HG03097 (cell line): ENCODE measurements at regions not wholly inside any gene's neighbourhood (a gene's known extent, or its start where the extent isn't known, plus 50 kb on each side); places are given as distances from the start of the nearest gene placed in this dataset.
"Not testable (repeated sequence)": the region's sequence is repeated elsewhere in the genome, so short reads cannot be mapped to it uniquely, and the experiment has no call there.

Experiments
- ATAC-seq: cut with Tn5 transposase; IDR thresholded peaks from one replicate; pipeline ENCODE4 v1.9.1; 2021; ENCODE audit not compliant: unreplicated experiment, low FRiP score

DNA sequence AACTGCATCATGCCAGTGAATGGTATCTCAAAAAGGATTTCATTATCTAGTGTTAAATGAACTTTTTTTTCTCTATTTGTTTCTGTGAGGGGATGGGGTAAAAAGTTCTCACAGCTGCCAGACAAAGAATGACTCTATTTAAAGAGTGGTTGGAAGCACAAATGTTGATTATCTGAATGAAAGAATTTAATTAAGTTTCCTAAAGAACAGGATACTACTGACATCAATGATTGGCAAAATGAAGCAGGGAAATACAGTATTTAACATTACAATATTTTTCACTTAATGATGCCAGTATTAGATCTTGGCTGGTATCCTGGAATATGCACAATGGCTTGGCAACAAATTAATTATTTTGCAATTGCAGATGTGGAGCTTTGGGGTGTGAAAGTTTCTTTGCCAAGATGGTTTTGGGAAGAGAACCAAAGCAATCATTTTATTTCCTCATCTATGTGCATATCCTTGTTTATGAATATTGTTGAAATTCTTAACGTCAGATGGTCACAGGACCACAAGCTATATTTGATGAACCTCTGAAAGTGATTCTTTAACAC lies 336.8 kb downstream of the ARL4A start:
- ATAC-seq = no peak

DNA sequence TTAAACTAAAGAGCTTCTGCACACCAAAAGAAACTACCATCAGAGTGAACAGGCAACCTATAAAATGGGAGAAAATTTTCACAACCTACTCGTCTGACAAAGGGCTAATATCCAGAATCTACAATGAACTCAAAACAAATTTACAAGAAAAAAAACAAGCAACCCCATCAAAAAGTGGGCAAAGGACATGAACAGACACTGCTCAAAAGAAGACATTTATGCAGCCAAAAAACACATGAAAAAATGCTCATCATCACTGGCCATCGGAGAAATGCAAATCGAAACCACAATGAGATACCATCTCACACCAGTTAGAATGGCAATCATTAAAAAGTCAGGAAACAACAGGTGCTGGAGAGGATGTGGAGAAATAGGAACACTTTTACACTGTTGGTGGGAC lies 337.6 kb downstream of the ARL4A start:
- not testable (repeated sequence) for ATAC-seq

GRCh38 chr7:13027321-13027720 lies 339.9 kb downstream of the ARL4A start:
- no peak for ATAC-seq

- ATAC-seq = no peak
Measured at GRCh38 chr7:13028036-13028824, 340.8 kb downstream of the ARL4A start.

DNA sequence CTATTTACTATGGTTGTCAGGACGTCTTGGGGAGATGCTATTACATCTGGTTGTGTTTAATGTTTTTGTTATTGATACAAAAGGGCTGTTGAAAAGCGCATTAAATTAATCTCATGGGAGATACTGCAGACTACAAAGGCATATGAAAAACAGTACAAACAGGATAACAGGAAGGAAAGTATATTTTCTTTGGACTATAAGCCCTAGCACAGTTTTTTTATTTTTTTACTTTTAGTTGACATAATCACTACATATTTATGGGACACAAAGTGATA lies 341.3 kb downstream of the ARL4A start:
- ATAC-seq = no peak

DNA sequence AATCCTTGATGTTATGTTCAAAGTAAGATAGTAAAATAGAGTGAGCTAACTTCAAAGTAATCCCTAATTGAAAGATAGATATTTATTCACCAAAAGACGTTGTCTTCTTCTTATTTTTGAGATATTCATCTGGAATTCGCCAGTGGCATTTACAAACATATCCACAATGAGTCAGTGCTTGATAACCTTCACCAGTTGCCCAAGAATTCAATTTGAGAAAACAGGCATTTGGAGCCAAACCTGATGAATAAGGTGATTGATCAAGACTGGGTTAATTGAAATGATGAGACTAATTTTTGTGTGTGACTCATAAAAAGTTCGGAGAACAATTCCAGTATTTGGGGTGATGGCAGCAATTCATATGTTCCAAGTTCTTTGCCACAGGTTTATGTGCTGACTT lies 344.0 kb downstream of the ARL4A start:
- no peak for ATAC-seq

DNA sequence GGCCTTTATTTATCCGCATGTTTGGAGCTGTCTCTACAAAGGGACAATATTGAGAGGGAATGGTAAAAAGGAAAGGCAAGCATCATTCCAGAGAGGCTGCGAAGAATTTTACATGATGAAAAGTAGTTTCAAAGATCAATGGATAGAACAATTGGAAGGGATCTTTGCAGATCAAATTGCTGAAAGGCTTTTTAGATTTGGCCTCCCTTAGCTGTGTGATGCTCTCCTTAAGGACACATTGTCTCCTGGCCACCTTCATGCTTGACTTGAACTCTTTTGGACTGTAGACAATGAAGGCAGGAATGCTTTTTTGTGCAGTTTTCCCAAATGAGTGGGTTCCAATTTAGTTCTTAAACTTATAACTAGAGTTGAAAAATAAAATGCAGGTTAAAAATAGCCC lies 344.7 kb downstream of the ARL4A start:
- ATAC-seq = no peak

DNA sequence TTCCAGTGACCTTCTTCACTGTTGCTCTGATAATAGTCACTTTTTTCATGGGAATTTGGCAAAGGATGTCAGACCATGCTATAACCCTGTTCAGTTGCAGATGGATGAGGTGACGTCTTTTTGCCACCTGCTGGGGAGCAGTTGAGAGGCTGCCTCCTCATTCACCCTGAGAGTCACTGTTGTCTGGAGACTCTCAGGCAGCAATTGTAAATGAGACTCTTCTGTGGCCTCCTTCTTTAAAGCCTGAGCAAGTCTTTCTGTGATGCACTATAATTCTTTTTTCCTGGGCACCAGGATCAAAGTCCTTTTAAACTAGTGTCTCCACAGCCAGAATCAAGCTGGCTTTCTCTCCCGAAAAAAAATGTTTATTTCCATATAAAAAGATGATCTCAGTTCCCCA lies 345.1 kb downstream of the ARL4A start:
- no peak for ATAC-seq

DNA sequence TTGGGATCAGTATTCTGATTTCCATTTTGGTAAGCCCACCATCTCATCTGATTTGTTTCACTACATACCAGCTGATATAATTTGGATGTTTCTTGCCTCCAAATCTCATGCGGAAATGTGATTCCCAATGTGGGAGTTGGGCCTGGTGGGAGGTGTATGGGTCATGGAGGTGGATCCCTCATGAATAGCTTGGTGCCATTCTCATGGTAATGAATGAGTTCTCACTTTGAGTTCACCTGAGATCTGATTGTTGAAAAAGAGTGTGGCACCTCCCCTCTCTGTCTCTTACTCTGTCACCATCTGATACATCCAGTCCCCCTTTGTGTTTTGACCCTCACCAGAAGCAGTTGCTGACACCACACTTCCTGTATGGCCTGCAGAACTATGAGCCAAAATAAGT lies 347.3 kb downstream of the ARL4A start:
- no peak for ATAC-seq

DNA sequence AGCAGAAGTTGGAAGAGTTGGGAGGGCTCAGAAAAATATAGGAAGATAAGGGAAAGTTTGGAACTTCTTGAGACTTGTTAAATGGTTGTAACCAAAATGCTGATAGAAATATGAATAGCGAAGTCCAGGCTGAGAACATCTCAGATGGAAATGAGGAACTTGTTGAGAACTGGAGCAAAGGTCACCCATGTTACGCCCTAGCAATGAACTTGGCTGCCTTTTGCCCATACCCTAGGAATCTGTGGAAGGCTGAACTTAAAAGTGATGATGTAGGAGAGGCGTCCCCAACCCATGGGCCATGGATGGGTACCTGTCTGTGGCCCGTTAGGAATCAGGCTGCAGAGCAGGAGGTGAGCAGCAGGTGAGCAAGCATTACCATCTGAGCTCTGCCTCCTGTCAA lies 347.8 kb downstream of the ARL4A start:
- no peak for ATAC-seq

DNA sequence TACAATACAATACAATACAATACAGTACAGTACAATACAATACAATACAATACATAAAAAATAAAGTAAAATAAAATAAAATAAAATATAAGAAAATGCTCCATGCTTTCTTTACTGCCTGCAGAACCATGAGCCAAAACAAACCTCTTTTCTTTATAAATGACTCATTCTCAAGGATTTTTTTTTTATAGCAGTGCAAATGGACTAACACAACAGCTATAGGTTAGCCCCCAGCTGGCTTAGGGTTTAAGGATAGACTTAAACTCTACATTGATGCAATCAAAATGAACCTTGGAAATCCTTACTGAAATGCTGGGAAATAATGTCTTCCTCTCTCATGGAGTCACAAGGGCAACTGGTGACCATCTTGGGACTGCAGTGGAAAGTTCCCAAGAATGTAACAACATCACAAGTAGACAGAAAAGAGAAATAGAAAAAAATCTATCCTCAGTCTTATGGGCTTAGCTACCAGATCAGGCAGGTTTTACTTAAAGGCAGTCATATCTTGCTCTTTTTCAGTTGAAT lies 348.9 kb downstream of the ARL4A start:
- no peak for ATAC-seq

DNA sequence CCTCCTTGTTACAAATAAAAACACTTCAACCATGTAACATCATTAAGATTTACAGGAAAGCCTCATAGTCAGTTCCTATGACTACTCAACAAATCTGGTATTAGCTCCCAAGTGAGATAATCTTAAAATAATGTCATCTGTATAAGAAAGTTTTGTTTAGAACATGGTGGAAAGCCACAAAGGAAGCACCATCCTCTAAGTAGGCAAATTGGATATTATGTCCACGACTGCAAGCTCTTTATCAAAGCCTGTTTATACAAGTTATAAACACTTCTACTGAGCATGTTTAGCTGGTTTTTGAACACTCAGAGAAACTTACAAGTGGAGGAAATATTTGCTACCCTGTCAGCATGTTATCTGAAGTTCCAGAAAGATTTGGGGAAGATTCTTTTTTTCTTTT lies 349.8 kb downstream of the ARL4A start:
- ATAC-seq = no peak

DNA sequence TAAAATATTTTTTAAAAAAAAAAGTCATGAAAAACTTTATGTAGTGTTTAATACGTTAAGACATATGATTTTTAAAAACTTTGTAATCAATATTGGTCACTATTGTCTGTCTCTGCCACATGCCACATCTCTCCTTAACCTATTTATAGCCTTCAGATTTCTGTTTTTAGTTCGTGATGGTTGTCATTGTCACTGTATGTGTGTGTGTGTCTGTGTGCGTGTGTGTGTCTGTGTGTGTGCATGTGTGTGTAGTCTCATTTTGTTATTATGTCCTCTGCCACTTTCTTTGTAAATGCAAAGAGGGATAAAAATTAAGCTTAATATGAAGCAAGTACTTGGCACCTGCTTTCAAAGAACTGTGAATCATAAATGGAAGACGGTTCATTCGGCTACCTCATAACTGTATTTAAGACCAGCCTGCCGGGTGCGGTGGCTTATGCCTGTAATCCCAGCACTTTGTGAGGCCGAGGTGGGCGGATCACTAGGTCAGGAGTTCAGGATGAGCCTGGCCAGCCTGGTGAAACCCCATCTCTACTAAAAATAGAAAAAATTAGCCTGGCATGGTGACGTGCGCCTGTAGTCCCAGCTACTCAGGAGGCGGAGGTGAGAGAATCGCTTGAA lies 354.0 kb downstream of the ARL4A start:
- ATAC-seq = no peak

GRCh38 chr7:13042605-13043236 lies 355.3 kb downstream of the ARL4A start:
- ATAC-seq = no peak

- ATAC-seq = no peak
Measured at GRCh38 chr7:13044309-13044708, 356.9 kb downstream of the ARL4A start.

DNA sequence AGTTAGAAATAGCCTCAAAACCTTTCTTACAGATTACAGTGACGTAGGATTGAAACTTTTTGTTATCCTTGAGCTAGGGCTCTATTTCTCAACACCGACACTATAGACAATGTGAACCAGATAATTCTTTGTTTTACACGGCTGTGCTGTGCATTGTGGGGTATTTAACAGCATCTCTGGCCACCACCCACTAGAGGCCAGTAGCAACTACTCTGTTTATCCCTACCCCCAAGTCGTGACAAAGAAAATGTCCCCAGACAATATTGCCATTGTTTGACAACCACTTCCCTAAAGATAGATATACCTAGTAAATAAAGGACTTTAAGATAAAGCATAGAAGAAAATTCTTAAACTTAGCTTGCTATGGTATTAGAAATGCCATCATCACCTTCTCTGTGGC lies 359.6 kb downstream of the ARL4A start:
- ATAC-seq = no peak

- ATAC-seq = no peak
Measured at GRCh38 chr7:13049946-13050345, 362.5 kb downstream of the ARL4A start.

- ATAC-seq = no peak
Measured at GRCh38 chr7:13050703-13051102, 363.3 kb downstream of the ARL4A start.

- no peak for ATAC-seq
Measured at GRCh38 chr7:13055732-13056368, 368.4 kb downstream of the ARL4A start.

DNA sequence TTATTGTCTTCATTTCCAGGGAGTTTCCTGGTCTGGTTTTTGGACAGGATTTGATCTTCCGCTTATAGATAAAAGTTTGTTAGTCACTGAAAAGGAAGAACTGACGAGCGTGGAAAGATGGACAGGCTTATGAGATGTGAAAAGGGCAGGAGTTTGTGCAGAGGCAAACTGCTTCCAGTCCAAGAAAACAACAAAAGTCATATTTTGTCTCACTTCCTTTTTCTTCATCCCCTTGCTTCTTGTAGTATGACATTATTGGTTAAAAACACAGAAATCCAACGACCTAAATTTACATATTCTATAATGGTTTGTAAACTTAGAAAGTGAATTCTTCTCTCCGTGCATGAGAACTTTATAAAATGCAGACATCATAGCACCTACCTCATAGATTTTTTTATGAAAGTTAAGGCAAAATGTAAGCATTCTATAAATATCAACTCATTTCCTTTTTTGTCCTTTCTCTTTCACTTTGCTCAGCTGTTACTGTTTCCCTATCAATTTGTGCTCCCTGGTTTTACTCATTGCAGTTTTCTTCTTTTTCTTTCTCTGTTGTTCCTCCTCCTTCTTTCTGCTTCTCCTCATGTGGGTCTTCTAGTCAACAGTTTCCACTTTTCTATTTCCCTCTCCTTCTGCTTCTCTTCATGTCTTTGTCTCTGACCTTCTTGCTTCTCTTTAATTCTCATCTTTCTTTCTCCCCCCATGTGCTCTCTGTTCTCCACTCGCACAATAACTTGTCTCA lies 370.2 kb downstream of the ARL4A start:
- peak; percentile 95 for ATAC-seq
